ENCODE measurements at regions not wholly inside any gene's neighbourhood (a gene's known extent, or its start where the extent isn't known, plus 50 kb on each side); places are given as distances from the start of the nearest gene placed in this dataset.

GRCh38 chr15:93517176-93517575 is 428.2 kb upstream of the RGMA start:
- TF ChIP-seq CTCF (IDR thresholded peaks at IDR 0.05) = no peak
- TF ChIP-seq POLR2A (IDR thresholded peaks at IDR 0.05) = no peak
